ENCODE measurements at regions not wholly inside any gene's neighbourhood (a gene's known extent, or its start where the extent isn't known, plus 50 kb on each side); places are given as distances from the start of the nearest gene placed in this dataset.

DNA sequence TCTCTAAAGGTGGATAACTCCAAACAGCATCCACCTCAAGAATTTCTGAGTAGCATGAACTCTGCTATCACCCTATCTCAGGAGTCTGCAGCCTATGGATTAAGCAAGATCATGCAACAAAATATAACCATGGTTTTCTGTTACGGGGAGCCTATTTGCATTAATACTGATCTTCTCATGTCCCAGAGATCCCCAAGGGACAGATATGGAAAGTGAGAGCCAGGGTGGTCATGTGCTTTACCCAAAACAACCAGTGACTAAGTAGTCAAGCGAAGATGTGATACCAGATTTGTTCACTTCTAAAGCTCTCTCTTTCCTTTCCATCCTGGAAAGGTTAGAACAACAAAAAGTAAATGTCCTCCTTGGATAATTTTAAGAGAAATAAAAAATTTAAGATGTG lies 125.1 kb downstream of the PRRX1 start:
- no peaks in the 10 kb centered on the region for H3K36me3 ChIP-seq
- H3K9me3 ChIP-seq, result no peaks in the 10 kb centered on the region
- WGBS, 2 donors, result 87% methylated on average over 2 of the region's 2 CpGs
- intact Hi-C loops (cut with DNase I), result no loop called here
- no peak for TF ChIP-seq POLR2AphosphoS5 (IDR thresholded peaks at IDR 0.05)
- no peak for TF ChIP-seq POLR2A (IDR thresholded peaks at IDR 0.05)
- TF ChIP-seq, protein P1, sequence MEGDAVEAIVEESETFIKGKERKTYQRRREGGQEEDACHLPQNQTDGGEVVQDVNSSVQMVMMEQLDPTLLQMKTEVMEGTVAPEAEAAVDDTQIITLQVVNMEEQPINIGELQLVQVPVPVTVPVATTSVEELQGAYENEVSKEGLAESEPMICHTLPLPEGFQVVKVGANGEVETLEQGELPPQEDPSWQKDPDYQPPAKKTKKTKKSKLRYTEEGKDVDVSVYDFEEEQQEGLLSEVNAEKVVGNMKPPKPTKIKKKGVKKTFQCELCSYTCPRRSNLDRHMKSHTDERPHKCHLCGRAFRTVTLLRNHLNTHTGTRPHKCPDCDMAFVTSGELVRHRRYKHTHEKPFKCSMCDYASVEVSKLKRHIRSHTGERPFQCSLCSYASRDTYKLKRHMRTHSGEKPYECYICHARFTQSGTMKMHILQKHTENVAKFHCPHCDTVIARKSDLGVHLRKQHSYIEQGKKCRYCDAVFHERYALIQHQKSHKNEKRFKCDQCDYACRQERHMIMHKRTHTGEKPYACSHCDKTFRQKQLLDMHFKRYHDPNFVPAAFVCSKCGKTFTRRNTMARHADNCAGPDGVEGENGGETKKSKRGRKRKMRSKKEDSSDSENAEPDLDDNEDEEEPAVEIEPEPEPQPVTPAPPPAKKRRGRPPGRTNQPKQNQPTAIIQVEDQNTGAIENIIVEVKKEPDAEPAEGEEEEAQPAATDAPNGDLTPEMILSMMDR (IDR thresholded peaks at IDR 0.05), result no peak
- no peak for TF ChIP-seq EP300 (IDR thresholded peaks at IDR 0.05)
- H3K27ac ChIP-seq, result no peak overlapping the region
- DNase-seq, result no peak
- H3K4me3 ChIP-seq, result no peak overlapping the region
- H3K27me3 ChIP-seq, result no peaks in the 10 kb centered on the region
- no peaks in the 10 kb centered on the region for H3K4me1 ChIP-seq

DNA sequence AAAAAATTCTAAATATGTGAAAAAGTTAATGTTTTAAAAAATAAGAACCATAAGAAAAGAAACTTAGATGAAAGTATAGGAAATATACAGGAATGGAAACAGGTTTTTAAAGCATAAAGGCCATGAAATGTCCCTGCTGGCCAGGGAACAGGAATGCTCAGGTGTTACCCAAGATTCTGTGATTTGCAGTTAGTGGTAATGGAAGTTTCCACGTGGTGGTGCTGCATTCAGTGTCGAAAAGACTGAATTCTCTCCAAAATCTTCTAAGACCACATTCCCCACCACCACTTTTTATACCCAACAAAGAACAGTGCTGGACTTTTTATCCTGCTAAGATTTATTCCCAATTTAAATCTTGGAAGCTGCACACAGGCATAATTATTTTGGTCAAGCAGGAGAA lies 126.2 kb downstream of the PRRX1 start:
- intact Hi-C loops (cut with DNase I), result no loop called here
- Histone ChIP-seq H3K4me3 (no peak overlapping the region), H3K36me3 (no peaks in the 10 kb centered on the region), H3K9me3 (no peaks in the 10 kb centered on the region), H3K4me1 (no peaks in the 10 kb centered on the region), H3K27ac (no peak overlapping the region), H3K27me3 (no peaks in the 10 kb centered on the region)
- DNase-seq, result no peak
- WGBS, 2 donors, result 42 to 54% methylated on average over 2 of the region's 2 CpGs
- TF ChIP-seq, protein P1 (IDR thresholded peaks at IDR 0.05), result no peak
- no peak for TF ChIP-seq EP300 (IDR thresholded peaks at IDR 0.05)
- no peak for TF ChIP-seq POLR2AphosphoS5 (IDR thresholded peaks at IDR 0.05)

DNA sequence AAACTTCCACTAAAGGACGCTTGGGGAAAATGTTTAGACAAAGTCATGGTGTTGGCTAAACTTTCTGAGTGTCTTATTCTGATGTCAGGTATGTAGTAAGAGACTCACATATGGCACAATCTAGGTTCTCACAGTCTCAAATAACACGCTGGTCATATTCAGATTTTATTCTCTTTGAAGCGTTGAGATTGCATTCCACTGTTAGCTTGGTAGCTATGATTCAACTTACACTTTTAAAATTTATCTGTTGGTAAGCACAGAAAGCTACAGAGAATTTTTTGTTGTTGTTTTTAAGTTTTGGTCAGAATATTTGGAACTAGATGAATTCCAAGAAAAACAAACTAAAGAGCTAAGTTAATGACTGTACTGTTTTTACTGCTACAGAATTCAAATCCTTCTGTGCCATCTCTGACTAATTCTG lies 126.7 kb downstream of the PRRX1 start:
- intact Hi-C loops (cut with DNase I), result no loop called here
- Histone ChIP-seq H3K4me1 (no peaks in the 10 kb centered on the region), H3K9me3 (no peaks in the 10 kb centered on the region), H3K27ac (no peak overlapping the region), H3K27me3 (no peaks in the 10 kb centered on the region), H3K36me3 (no peaks in the 10 kb centered on the region), H3K4me3 (no peak overlapping the region)
- WGBS, 2 donors, result 69 to 84% methylated on average over 3 of the region's 3 CpGs
- DNase-seq, result no peak
- TF ChIP-seq POLR2A (IDR thresholded peaks at IDR 0.05) (no peak), POLR2AphosphoS5 (IDR thresholded peaks at IDR 0.05) (no peak), EP300 (IDR thresholded peaks at IDR 0.05) (no peak)
- TF ChIP-seq, protein P1 (IDR thresholded peaks at IDR 0.05), result no peak

DNA sequence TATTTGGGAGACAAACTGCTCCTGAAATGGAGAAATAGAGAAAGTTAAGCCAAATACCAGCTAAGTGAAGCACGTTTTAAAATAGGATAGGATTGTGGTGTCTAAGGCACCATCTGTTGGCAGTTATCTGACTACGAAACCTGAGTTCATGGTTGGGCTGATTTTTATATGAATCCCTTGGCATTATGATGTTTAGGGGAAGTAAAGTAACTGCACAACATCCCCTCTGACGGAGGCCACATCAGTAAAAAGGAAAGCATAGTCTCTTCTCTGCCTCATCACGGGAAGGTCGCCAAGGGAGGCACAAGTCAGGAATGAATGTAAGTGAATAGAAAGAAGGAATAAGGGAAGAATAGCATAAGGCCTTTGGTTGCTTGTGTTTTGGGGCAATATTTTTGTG lies 128.0 kb downstream of the PRRX1 start:
- no peak for DNase-seq
- Histone ChIP-seq H3K36me3 (no peaks in the 10 kb centered on the region), H3K4me3 (no peak overlapping the region), H3K27ac (no peak overlapping the region), H3K4me1 (no peaks in the 10 kb centered on the region), H3K9me3 (no peaks in the 10 kb centered on the region), H3K27me3 (no peaks in the 10 kb centered on the region)
- 81 to 83% methylated on average over 5 of the region's 5 CpGs for WGBS, 2 donors
- TF ChIP-seq, protein P1 (IDR thresholded peaks at IDR 0.05), result no peak
- TF ChIP-seq EP300 (IDR thresholded peaks at IDR 0.05) (no peak), POLR2AphosphoS5 (IDR thresholded peaks at IDR 0.05) (no peak), POLR2A (IDR thresholded peaks at IDR 0.05) (no peak)
- intact Hi-C loops (cut with DNase I), result no loop called here

DNA sequence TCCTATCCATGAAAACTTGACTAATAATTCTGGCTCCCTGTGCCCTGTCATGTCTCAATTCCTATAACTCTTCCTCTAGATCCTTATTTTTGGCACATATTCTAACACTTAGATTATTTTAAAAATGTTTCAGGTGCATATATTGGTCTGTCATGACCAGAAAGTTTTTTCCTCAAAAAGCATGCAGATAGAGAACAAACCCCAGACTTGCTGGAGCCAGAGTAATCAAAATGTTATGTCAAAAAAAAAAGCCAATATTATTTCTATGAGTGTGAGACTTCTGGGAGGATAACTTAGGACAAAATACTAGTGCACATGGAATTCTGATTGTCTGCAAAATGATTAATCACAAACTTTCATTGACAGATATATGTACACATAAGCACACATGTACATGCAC lies 135.1 kb upstream of the MROH9 start:
- H3K27ac ChIP-seq, result no peak overlapping the region
- H3K4me3 ChIP-seq, result no peak overlapping the region
- intact Hi-C loops (cut with DNase I), result no loop called here
- no peaks in the 10 kb centered on the region for H3K27me3 ChIP-seq
- DNase-seq, result no peak
- no peaks in the 10 kb centered on the region for H3K4me1 ChIP-seq
- no peaks in the 10 kb centered on the region for H3K36me3 ChIP-seq
- H3K9me3 ChIP-seq, result no peaks in the 10 kb centered on the region
- TF ChIP-seq POLR2A (IDR thresholded peaks at IDR 0.05) (no peak), POLR2AphosphoS5 (IDR thresholded peaks at IDR 0.05) (no peak), EP300 (IDR thresholded peaks at IDR 0.05) (no peak)
- TF ChIP-seq, protein P1 (IDR thresholded peaks at IDR 0.05), result no peak
